Panc1 (cell line): ENCODE measurements at regions not wholly inside any gene's neighbourhood (a gene's known extent, or its start where the extent isn't known, plus 50 kb on each side); places are given as distances from the start of the nearest gene placed in this dataset.

Experiments
- ATAC-seq: fragments of 200-7000 bp; cut with Tn5 transposase; 2 replicates; pipeline ENCODE4 v1.9.1; 2020; ENCODE audit warnings: mild to moderate bottlenecking, moderate library complexity
- BruUV-seq: library from RNA; stranded (reverse); fragments of 400-500 nt; replicated peaks from 2 replicates; lab custom pipeline; 2021; lab: Mats Ljungman, UMichigan
- CTCF ChIA-PET: fragments of 300-600 bp; sonication (Branson Sonifier 250); formaldehyde crosslinking; loops from one replicate; lab custom pipeline; 2022; ENCODE audit warnings: antibody characterized with exemption; lab: Charles Lee
- POLR2A ChIA-PET: fragments of 300-600 bp; sonication (Branson Sonifier 250); formaldehyde crosslinking; loops from one replicate; lab custom pipeline; 2022; ENCODE audit warnings: antibody characterized with exemption; lab: Charles Lee
- DNase-seq: peaks from one replicate; pipeline ENCODE4 v3.0.0-alpha.2; 2010; ENCODE audit warnings: low read depth, low spot score
- H3K27ac ChIP-seq: 2 replicates; pipeline ENCODE4 v1.5.1; 2011; ENCODE audit warnings: mild to moderate bottlenecking, low read length, inconsistent platforms
- H3K27me3 ChIP-seq: fragments of 200-500 bp; sonication (Bioruptor generic); 2 replicates; pipeline ENCODE4 v1.6.0; 2014; ENCODE audit warnings: low read length, inconsistent platforms; ENCODE audit not compliant: control insufficient read depth, insufficient read depth
- H3K36me3 ChIP-seq: fragments of 200-500 bp; sonication (Bioruptor generic); 2 replicates; pipeline ENCODE4 v1.5.1; 2014; ENCODE audit warnings: inconsistent platforms, mild to moderate bottlenecking, low read length, moderate library complexity; ENCODE audit not compliant: control insufficient read depth, insufficient read depth
- H3K4me1 ChIP-seq: 2 replicates; pipeline ENCODE4 v1.5.1; 2011; ENCODE audit warnings: inconsistent platforms, mild to moderate bottlenecking, low read length, moderate library complexity; ENCODE audit not compliant: control insufficient read depth, insufficient read depth
- H3K4me3 ChIP-seq, 2 experiments: 2 replicates each; pipeline ENCODE4 v1.5.1; 2011 to 2012; ENCODE audit warnings: low read depth in 2 of 2, low read length in 2 of 2, mild to moderate bottlenecking in 2 of 2, inconsistent platforms in 1 of 2, moderate library complexity in 1 of 2
- H3K9me3 ChIP-seq: fragments of 200-500 bp; sonication (Bioruptor generic); 2 replicates; pipeline ENCODE4 v1.5.1; 2014; ENCODE audit warnings: low read depth, mild to moderate bottlenecking, inconsistent platforms, low read length, moderate library complexity; ENCODE audit not compliant: control insufficient read depth, insufficient read depth
- POLR2AphosphoS5 ChIP-seq: IDR thresholded peaks from 2 replicates; pipeline ENCODE4 v1.6.1; 2012; ENCODE audit warnings: mild to moderate bottlenecking, low read depth, low read length, moderate library complexity
- SIN3A ChIP-seq: IDR thresholded peaks from 2 replicates; pipeline ENCODE4 v1.6.1; 2012; ENCODE audit warnings: low read depth, mild to moderate bottlenecking, low read length, moderate library complexity, borderline replicate concordance; ENCODE audit not compliant: insufficient read depth
- TCF7L2 ChIP-seq: IDR thresholded peaks from 2 replicates; pipeline ENCODE4 v1.6.1; 2011; ENCODE audit warnings: mild to moderate bottlenecking, low read depth, low read length, inconsistent platforms
- in situ Hi-C: cut with HindIII; loops from 2 replicates; pipeline ENCODE4 v1.10.0; 2016; ENCODE audit warnings: low sequenced_read_pairs, low pct_unique_long_range_greater_than_20kb
- intact Hi-C: fragments of 100-400 bp; cut with micrococcal nuclease; formaldehyde crosslinking; loops from one replicate; pipeline ENCODE4 v1.10.0; 2022; ENCODE audit not compliant: unreplicated experiment
- TF ChIP-seq, protein P1 (sequence below): fragments of 450-650 bp; IDR thresholded peaks from 2 replicates; pipeline ENCODE4 v1.5.1; 2017; ENCODE audit warnings: mild to moderate bottlenecking
- TF ChIP-seq, protein P2 (sequence below), 2 experiments: IDR thresholded peaks; 2 replicates each; pipeline ENCODE4 v1.6.1; 2011 to 2012; ENCODE audit warnings: low read depth in 2 of 2, control low read depth in 1 of 2, low read length in 1 of 2, mild to moderate bottlenecking in 1 of 2, moderate library complexity in 1 of 2; ENCODE audit not compliant: insufficient read depth in 1 of 2

DNA sequence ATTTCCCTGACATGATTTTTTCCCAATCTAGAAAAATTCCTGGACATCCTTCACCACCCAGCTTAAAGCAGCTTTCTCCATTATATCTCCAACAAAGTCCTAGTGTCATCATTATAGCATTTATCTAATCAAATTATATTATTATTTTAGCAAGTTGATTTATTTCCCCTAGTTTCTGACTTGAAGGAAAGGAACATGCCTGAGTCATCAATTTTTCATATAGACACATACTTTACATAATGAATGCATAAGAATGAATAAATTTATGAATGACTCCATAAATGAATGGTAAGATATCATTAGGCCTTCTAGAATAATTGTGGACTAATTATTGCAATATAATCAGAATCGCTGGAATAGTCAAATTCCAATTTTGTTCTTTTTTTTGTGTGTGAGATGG lies 79.4 kb upstream of the COL11A1 start:
- Histone ChIP-seq H3K27ac (no peak overlapping the region), H3K4me3 (no peak overlapping the region), H3K27me3 (no peaks in the 10 kb centered on the region), H3K9me3 (no peaks in the 10 kb centered on the region), H3K36me3 (no peaks in the 10 kb centered on the region), H3K4me1 (no peaks in the 10 kb centered on the region)
- CTCF ChIA-PET, result no interaction called here
- DNase-seq, result no peak
- no peak for ATAC-seq
- POLR2A ChIA-PET, result no interaction called here
- TF ChIP-seq POLR2AphosphoS5, result no peak
- no peak for TF ChIP-seq SIN3A
- TF ChIP-seq, protein P1, sequence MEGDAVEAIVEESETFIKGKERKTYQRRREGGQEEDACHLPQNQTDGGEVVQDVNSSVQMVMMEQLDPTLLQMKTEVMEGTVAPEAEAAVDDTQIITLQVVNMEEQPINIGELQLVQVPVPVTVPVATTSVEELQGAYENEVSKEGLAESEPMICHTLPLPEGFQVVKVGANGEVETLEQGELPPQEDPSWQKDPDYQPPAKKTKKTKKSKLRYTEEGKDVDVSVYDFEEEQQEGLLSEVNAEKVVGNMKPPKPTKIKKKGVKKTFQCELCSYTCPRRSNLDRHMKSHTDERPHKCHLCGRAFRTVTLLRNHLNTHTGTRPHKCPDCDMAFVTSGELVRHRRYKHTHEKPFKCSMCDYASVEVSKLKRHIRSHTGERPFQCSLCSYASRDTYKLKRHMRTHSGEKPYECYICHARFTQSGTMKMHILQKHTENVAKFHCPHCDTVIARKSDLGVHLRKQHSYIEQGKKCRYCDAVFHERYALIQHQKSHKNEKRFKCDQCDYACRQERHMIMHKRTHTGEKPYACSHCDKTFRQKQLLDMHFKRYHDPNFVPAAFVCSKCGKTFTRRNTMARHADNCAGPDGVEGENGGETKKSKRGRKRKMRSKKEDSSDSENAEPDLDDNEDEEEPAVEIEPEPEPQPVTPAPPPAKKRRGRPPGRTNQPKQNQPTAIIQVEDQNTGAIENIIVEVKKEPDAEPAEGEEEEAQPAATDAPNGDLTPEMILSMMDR, result no peak
- no peak for TF ChIP-seq TCF7L2
- TF ChIP-seq, protein P2, sequence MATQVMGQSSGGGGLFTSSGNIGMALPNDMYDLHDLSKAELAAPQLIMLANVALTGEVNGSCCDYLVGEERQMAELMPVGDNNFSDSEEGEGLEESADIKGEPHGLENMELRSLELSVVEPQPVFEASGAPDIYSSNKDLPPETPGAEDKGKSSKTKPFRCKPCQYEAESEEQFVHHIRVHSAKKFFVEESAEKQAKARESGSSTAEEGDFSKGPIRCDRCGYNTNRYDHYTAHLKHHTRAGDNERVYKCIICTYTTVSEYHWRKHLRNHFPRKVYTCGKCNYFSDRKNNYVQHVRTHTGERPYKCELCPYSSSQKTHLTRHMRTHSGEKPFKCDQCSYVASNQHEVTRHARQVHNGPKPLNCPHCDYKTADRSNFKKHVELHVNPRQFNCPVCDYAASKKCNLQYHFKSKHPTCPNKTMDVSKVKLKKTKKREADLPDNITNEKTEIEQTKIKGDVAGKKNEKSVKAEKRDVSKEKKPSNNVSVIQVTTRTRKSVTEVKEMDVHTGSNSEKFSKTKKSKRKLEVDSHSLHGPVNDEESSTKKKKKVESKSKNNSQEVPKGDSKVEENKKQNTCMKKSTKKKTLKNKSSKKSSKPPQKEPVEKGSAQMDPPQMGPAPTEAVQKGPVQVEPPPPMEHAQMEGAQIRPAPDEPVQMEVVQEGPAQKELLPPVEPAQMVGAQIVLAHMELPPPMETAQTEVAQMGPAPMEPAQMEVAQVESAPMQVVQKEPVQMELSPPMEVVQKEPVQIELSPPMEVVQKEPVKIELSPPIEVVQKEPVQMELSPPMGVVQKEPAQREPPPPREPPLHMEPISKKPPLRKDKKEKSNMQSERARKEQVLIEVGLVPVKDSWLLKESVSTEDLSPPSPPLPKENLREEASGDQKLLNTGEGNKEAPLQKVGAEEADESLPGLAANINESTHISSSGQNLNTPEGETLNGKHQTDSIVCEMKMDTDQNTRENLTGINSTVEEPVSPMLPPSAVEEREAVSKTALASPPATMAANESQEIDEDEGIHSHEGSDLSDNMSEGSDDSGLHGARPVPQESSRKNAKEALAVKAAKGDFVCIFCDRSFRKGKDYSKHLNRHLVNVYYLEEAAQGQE (IDR thresholded peaks at IDR 0.05; ENCODE audit: insufficient read depth in 1 of 2, low read depth in 2 of 2, low read length in 1 of 2), result no peak
- intact Hi-C loops (no loop called here), in situ Hi-C loops (no loop called here)
- no TSS peak for BruUV-seq

DNA sequence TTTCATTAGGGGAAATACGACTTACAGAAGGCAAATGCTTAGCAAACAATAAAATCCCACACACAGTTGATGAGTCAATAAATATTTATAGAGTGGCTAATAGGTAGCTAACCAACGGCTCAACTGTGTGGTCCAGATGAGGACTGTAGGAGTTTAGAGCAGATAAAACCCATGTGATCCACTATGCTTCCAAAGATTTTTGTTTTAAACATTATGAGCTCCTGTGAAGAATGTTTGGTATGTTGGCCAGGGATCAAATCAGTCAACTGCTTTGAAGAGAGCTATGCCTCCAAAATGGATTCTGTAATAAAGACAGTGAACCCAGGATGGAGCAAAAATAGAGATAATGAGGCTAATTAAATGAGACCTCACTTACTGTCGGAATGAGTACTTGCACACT lies 72.3 kb upstream of the COL11A1 start:
- ATAC-seq (peak; percentile 88), DNase-seq (peak; percentile 22)
- H3K36me3 ChIP-seq, result no peaks in the 10 kb centered on the region
- POLR2A ChIA-PET, result interaction anchor here (0.5 kb wide), 1 partner anchor 23 kb away, joined by 9 read pairs; no protein-coding TSS in a partner anchor
- H3K9me3 ChIP-seq, result no peaks in the 10 kb centered on the region
- CTCF ChIA-PET, result interaction anchor here (0.6 to 0.7 kb wide), 2 partner anchors 37 to 183 kb away, joined by 3 to 4 read pairs; no protein-coding TSS in a partner anchor
- TF ChIP-seq TCF7L2 (peak; percentile 91), SIN3A (no peak)
- peak overlapping the region; percentile 75 for H3K27ac ChIP-seq
- intact Hi-C loops (no loop called here), in situ Hi-C loops (no loop called here)
- no TSS peak for BruUV-seq
- no peaks in the 10 kb centered on the region for H3K27me3 ChIP-seq
- H3K4me3 ChIP-seq, result no peak overlapping the region
- peaks cover 3% of the 10 kb centered on the region; the same call in 1 of the 2 replicates for H3K4me1 ChIP-seq

DNA sequence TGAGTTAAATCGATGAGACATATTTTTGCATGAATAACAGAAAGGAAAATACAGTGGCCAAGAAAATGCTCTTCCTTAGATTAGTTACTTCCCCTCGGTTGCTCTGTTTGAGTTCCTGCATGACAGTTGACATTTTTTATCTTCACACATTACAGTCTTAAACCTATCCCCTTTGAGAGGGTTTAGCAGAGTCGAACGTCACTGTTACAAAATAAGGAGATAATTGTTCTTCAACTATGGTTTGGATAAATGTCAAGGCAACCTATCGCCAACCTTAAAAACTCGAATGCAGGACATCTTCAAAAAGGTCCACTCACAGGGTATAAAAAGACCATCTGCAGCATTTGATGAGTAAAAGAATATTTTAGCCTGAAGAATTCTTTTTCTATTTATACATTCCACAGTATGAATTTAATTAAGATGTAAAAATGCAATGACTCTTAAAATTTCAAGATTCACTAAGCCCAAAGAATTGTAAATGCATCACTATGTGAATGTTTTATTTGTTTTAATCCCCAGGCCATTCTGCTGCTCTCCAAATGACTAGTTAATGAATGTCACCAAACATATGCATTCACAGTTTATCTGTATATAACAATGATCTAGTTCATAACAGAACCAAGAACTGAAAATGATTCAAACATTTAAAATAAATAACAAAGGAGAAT lies 68.9 kb upstream of the COL11A1 start:
- peak overlapping the region; percentile 17; the same call in 1 of the 2 replicates for H3K27ac ChIP-seq
- ChIA-PET CTCF (no interaction called here), POLR2A (no interaction called here)
- no TSS peak for BruUV-seq
- H3K27me3 ChIP-seq, result no peaks in the 10 kb centered on the region
- no peak for ATAC-seq
- no peaks in the 10 kb centered on the region for H3K9me3 ChIP-seq
- no peak for DNase-seq
- TF ChIP-seq, protein P1, result no peak
- TF ChIP-seq, protein P2 (IDR thresholded peaks at IDR 0.05; ENCODE audit: insufficient read depth in 1 of 2, low read depth in 2 of 2, low read length in 1 of 2), result no peak
- no peak for TF ChIP-seq POLR2AphosphoS5
- no peak for TF ChIP-seq TCF7L2
- no peak for TF ChIP-seq SIN3A
- intact Hi-C loops, result no loop called here
- no peak overlapping the region for H3K4me3 ChIP-seq
- H3K4me1 ChIP-seq, result peaks cover 3% of the 10 kb centered on the region; the same call in 1 of the 2 replicates
- no peaks in the 10 kb centered on the region for H3K36me3 ChIP-seq
- in situ Hi-C loops, result no loop called here
